ENCODE measurements at regions not wholly inside any gene's neighbourhood (a gene's known extent, or its start where the extent isn't known, plus 50 kb on each side); places are given as distances from the start of the nearest gene placed in this dataset.

DNA sequence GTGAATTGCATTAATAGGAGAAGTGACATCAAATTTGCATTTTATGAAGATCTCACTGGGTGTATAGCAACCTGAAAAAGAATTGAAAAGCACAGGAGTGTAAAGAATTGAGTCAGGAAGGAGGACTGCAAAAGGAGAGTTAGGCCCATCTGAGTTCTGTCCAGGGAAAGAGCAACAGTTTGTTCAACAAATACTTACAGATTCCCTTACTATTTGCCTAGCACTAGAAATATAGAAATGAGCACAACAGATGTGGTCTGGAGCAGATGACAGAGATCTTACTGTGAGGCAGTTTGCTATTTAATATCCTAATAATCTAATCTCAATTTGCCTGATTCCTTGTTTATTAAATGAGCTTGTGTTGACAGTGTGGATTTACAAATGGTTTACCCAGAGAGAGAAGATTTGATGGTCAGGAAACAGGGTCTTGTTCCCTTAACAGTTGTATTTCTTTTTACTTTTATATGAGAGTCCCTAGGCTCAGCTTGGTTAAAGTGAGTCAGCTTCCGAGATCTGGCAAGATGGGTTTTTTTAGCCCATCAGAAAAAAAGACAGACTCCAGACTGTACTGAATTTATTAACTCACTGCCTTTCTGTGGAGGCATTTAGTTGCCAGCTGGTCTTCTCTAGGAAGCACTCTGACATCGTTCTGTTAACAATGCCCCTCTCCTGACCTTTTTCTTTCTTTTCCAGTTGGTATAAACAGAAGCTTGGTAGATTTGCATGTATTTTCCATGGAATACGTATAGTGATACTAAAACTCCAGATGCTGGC lies 229.7 kb downstream of the TTC6 start:
- Histone ChIP-seq H3K4me1 (ENCODE audit: control insufficient read depth, insufficient read depth, low read depth, low read length) (no peaks in the 10 kb centered on the region), H2AK5ac (ENCODE audit: low read length, severe bottlenecking) (no peak overlapping the region), H2BK120ac (ENCODE audit: low read depth, low read length) (no peak overlapping the region), H3K36me3 (ENCODE audit: control insufficient read depth in 1 of 2, insufficient read depth in 2 of 2, low read depth in 1 of 2, low read length in 2 of 2) (no peaks in the 10 kb centered on the region), H3K27me3 (ENCODE audit: control insufficient read depth in 1 of 2, insufficient read depth in 1 of 2, low read length in 2 of 2) (no peaks in the 10 kb centered on the region), H2BK15ac (ENCODE audit: low read depth, poor library complexity, severe bottlenecking) (no peak overlapping the region), H3K4me3 (ENCODE audit: insufficient read depth in 1 of 2, low read depth in 1 of 2, low read length in 2 of 2) (no peak overlapping the region), H2BK5ac (ENCODE audit: low read depth, low read length, poor library complexity, severe bottlenecking) (no peak overlapping the region), H3K9me3 (ENCODE audit: control insufficient read depth, low read length) (peaks cover 8% of the 10 kb centered on the region), H4K91ac (ENCODE audit: low read length) (no peak overlapping the region), H3K23ac (ENCODE audit: low read length in 2 of 2) (no peak overlapping the region), H2AFZ (ENCODE audit: low read depth, low read length) (no peak overlapping the region), H2BK12ac (ENCODE audit: low read length in 2 of 2) (no peak overlapping the region), H3K9ac (ENCODE audit: low read length) (no peak overlapping the region), H3K4ac (ENCODE audit: low read depth in 1 of 2, low read length in 2 of 2) (no peak overlapping the region), H3K27ac (ENCODE audit: low read length, poor library complexity, severe bottlenecking) (no peak overlapping the region), H4K8ac (ENCODE audit: low read length) (no peak overlapping the region), H3K79me1 (replicated peaks; ENCODE audit: low read length, poor library complexity, severe bottlenecking) (no peaks in the 10 kb centered on the region), H3K14ac (ENCODE audit: low read length in 2 of 2) (no peak overlapping the region), H3K4me2 (ENCODE audit: low read length, poor library complexity, severe bottlenecking) (no peak overlapping the region), H3K18ac (ENCODE audit: low read depth in 1 of 2, low read length in 2 of 2) (no peak overlapping the region)
- peak; percentile 58 for DNase-seq
- 56% methylated on average over 1 of the region's 3 CpGs for WGBS

DNA sequence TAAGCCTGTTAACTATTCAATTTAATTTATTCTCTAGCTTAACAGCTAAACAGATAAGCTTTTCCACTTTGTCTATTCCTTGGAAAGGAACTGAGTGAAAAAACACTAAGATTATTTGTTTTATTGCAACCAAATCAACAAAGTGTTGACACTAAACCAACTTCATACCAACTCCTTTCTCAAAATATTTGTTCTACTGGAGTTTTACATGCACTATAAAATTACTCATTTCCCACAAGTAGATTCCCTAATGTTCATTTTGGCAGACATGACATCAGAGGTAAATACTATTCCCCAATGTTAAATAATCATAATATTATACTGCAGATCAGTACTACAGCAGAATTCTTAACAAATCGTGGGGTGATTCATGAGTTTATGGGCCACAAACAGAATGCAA lies 231.4 kb downstream of the TTC6 start:
- WGBS: 75% methylated on average over 1 of the region's 1 CpG
- Histone ChIP-seq H3K4me1 (ENCODE audit: control insufficient read depth, insufficient read depth, low read depth, low read length) (no peaks in the 10 kb centered on the region), H2BK12ac (ENCODE audit: low read length in 2 of 2) (no peak overlapping the region), H3K18ac (ENCODE audit: low read depth in 1 of 2, low read length in 2 of 2) (no peak overlapping the region), H3K4me2 (ENCODE audit: low read length, poor library complexity, severe bottlenecking) (no peak overlapping the region), H3K14ac (ENCODE audit: low read length in 2 of 2) (no peak overlapping the region), H2AK5ac (ENCODE audit: low read length, severe bottlenecking) (no peak overlapping the region), H2BK120ac (ENCODE audit: low read depth, low read length) (no peak overlapping the region), H3K27ac (ENCODE audit: low read length, poor library complexity, severe bottlenecking) (no peak overlapping the region), H2BK15ac (ENCODE audit: low read depth, poor library complexity, severe bottlenecking) (no peak overlapping the region), H2AFZ (ENCODE audit: low read depth, low read length) (no peak overlapping the region), H3K4me3 (ENCODE audit: insufficient read depth in 1 of 2, low read depth in 1 of 2, low read length in 2 of 2) (no peak overlapping the region), H3K79me1 (replicated peaks; ENCODE audit: low read length, poor library complexity, severe bottlenecking) (no peaks in the 10 kb centered on the region), H4K91ac (ENCODE audit: low read length) (no peak overlapping the region), H3K36me3 (ENCODE audit: control insufficient read depth in 1 of 2, insufficient read depth in 2 of 2, low read depth in 1 of 2, low read length in 2 of 2) (no peaks in the 10 kb centered on the region), H3K27me3 (ENCODE audit: control insufficient read depth in 1 of 2, insufficient read depth in 1 of 2, low read length in 2 of 2) (no peaks in the 10 kb centered on the region), H3K4ac (ENCODE audit: low read depth in 1 of 2, low read length in 2 of 2) (no peak overlapping the region), H2BK5ac (ENCODE audit: low read depth, low read length, poor library complexity, severe bottlenecking) (no peak overlapping the region), H3K9me3 (ENCODE audit: control insufficient read depth, low read length) (peaks cover 24% of the 10 kb centered on the region), H4K8ac (ENCODE audit: low read length) (no peak overlapping the region), H3K23ac (ENCODE audit: low read length in 2 of 2) (no peak overlapping the region), H3K9ac (ENCODE audit: low read length) (no peak overlapping the region)
- no peak for DNase-seq

DNA sequence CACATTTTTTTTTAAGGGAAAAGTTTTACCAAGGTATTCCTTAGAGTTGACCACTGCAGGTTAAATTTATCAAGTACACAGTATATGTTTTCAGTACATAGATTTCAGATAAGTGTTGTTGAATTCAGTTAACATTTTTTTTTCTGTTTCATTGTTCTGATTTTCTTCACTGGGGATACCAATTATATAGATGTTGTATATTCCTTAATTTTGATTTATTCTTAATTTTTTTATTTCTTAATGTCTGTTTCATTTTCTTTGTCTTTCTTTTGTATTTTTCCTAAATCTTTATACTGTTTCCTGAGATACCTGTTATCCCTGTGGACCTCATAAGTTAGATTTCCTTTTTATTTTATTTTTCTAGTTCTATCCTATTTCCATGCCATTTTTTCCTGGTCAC lies 234.8 kb downstream of the TTC6 start:
- no peaks in the 10 kb centered on the region for H3K27me3 ChIP-seq (ENCODE audit: control insufficient read depth in 1 of 2, insufficient read depth in 1 of 2, low read length in 2 of 2)
- no peak overlapping the region for H2BK15ac ChIP-seq (ENCODE audit: low read depth, poor library complexity, severe bottlenecking)
- no peak overlapping the region for H2BK5ac ChIP-seq (ENCODE audit: low read depth, low read length, poor library complexity, severe bottlenecking)
- H2AFZ ChIP-seq (ENCODE audit: low read depth, low read length): no peak overlapping the region
- no peak overlapping the region for H3K18ac ChIP-seq (ENCODE audit: low read depth in 1 of 2, low read length in 2 of 2)
- no peak overlapping the region for H2BK120ac ChIP-seq (ENCODE audit: low read depth, low read length)
- H3K23ac ChIP-seq (ENCODE audit: low read length in 2 of 2): no peak overlapping the region
- H2BK12ac ChIP-seq (ENCODE audit: low read length in 2 of 2): no peak overlapping the region
- H3K9me3 ChIP-seq (ENCODE audit: control insufficient read depth, low read length): peaks cover 43% of the 10 kb centered on the region
- H3K4me1 ChIP-seq (ENCODE audit: control insufficient read depth, insufficient read depth, low read depth, low read length): no peaks in the 10 kb centered on the region
- no peak for DNase-seq
- no peak overlapping the region for H2AK5ac ChIP-seq (ENCODE audit: low read length, severe bottlenecking)
- no peak overlapping the region for H4K91ac ChIP-seq (ENCODE audit: low read length)
- H4K8ac ChIP-seq (ENCODE audit: low read length): no peak overlapping the region
- H3K4me3 ChIP-seq (ENCODE audit: insufficient read depth in 1 of 2, low read depth in 1 of 2, low read length in 2 of 2): no peak overlapping the region
- H3K9ac ChIP-seq (ENCODE audit: low read length): no peak overlapping the region
- no peak overlapping the region for H3K4me2 ChIP-seq (ENCODE audit: low read length, poor library complexity, severe bottlenecking)
- no peaks in the 10 kb centered on the region for H3K36me3 ChIP-seq (ENCODE audit: control insufficient read depth in 1 of 2, insufficient read depth in 2 of 2, low read depth in 1 of 2, low read length in 2 of 2)
- no peak overlapping the region for H3K14ac ChIP-seq (ENCODE audit: low read length in 2 of 2)
- no peak overlapping the region for H3K4ac ChIP-seq (ENCODE audit: low read depth in 1 of 2, low read length in 2 of 2)
- H3K79me1 ChIP-seq (replicated peaks; ENCODE audit: low read length, poor library complexity, severe bottlenecking): no peaks in the 10 kb centered on the region
- H3K27ac ChIP-seq (ENCODE audit: low read length, poor library complexity, severe bottlenecking): no peak overlapping the region

GRCh38 chr14:37834275-37834674 lies 238.8 kb downstream of the TTC6 start:
- Histone ChIP-seq H3K79me1 (replicated peaks; ENCODE audit: low read length, poor library complexity, severe bottlenecking) (no peaks in the 10 kb centered on the region), H3K14ac (ENCODE audit: low read length in 2 of 2) (no peak overlapping the region), H2BK5ac (ENCODE audit: low read depth, low read length, poor library complexity, severe bottlenecking) (no peak overlapping the region), H3K27me3 (ENCODE audit: control insufficient read depth in 1 of 2, insufficient read depth in 1 of 2, low read length in 2 of 2) (no peaks in the 10 kb centered on the region), H3K4me1 (ENCODE audit: control insufficient read depth, insufficient read depth, low read depth, low read length) (no peaks in the 10 kb centered on the region), H3K23ac (ENCODE audit: low read length in 2 of 2) (no peak overlapping the region), H3K4me3 (ENCODE audit: insufficient read depth in 1 of 2, low read depth in 1 of 2, low read length in 2 of 2) (no peak overlapping the region), H4K91ac (ENCODE audit: low read length) (no peak overlapping the region), H3K36me3 (ENCODE audit: control insufficient read depth in 1 of 2, insufficient read depth in 2 of 2, low read depth in 1 of 2, low read length in 2 of 2) (no peaks in the 10 kb centered on the region), H2BK15ac (ENCODE audit: low read depth, poor library complexity, severe bottlenecking) (no peak overlapping the region), H4K8ac (ENCODE audit: low read length) (no peak overlapping the region), H2AK5ac (ENCODE audit: low read length, severe bottlenecking) (no peak overlapping the region), H3K9me3 (ENCODE audit: control insufficient read depth, low read length) (peaks cover 61% of the 10 kb centered on the region), H2BK120ac (ENCODE audit: low read depth, low read length) (no peak overlapping the region), H3K4me2 (ENCODE audit: low read length, poor library complexity, severe bottlenecking) (no peak overlapping the region), H3K9ac (ENCODE audit: low read length) (no peak overlapping the region), H2AFZ (ENCODE audit: low read depth, low read length) (no peak overlapping the region), H3K18ac (ENCODE audit: low read depth in 1 of 2, low read length in 2 of 2) (no peak overlapping the region), H2BK12ac (ENCODE audit: low read length in 2 of 2) (no peak overlapping the region), H3K27ac (ENCODE audit: low read length, poor library complexity, severe bottlenecking) (no peak overlapping the region), H3K4ac (ENCODE audit: low read depth in 1 of 2, low read length in 2 of 2) (no peak overlapping the region)
- no CpG with 5 or more reads among the region's 1 CpG for WGBS
- no peak for DNase-seq

Measured in mesenchymal stem cell (in vitro differentiated cells and primary cell).